Skeletal muscle satellite cell (primary cell): ENCODE measurements at regions not wholly inside any gene's neighbourhood (a gene's known extent, or its start where the extent isn't known, plus 50 kb on each side); places are given as distances from the start of the nearest gene placed in this dataset.

ENCODE experiments used
- H3K27me3 ChIP-seq: 2 replicates; pipeline ENCODE4 v1.7.0; 2013; ENCODE audit warnings: low read length; ENCODE audit not compliant: control insufficient read depth, insufficient read depth
- H3K36me3 ChIP-seq: 2 replicates; pipeline ENCODE4 v1.7.0; 2013; ENCODE audit warnings: mild to moderate bottlenecking, control low read depth, low read length; ENCODE audit not compliant: insufficient read depth
- H3K4me1 ChIP-seq: 2 replicates; pipeline ENCODE4 v1.7.0; 2013; ENCODE audit warnings: low read length; ENCODE audit not compliant: control insufficient read depth, insufficient read depth
- H3K4me2 ChIP-seq: 2 replicates; pipeline ENCODE4 v1.7.0; 2013; ENCODE audit warnings: mild to moderate bottlenecking, low read length
- H3K4me3 ChIP-seq: 2 replicates; pipeline ENCODE4 v1.7.0; 2013; ENCODE audit warnings: low read length
- H3K9ac ChIP-seq: 2 replicates; pipeline ENCODE4 v1.7.0; 2013; ENCODE audit warnings: mild to moderate bottlenecking, low read depth, low read length, moderate library complexity
- H3K9me3 ChIP-seq: replicated peaks from 2 replicates; pipeline ENCODE4 v1.7.0; 2013; ENCODE audit warnings: mild to moderate bottlenecking, control low read depth, low read length

DNA sequence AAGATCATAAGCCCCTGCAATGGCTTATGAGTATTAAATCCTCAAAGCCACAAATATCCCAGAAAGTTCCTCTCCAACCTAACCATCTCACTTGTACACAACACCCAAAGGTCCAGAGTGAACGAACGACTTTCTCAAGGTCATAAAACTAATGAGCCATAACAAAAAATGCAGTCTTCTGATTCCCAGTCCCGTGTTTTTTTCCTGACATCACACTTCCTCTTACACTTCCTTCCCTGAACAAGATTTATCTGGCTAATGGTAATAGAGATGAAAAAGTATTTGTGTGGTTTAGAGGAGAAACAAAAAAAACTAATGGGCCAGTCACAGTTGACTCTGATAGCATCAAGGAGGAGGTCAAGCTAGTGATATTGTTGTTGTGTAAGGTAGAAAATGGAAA is 99.5 kb upstream of the KLHL13 start:
- H3K9me3 ChIP-seq, result no peaks in the 10 kb centered on the region
- no peak overlapping the region for H3K9ac ChIP-seq
- peaks cover 8% of the 10 kb centered on the region for H3K4me1 ChIP-seq
- H3K4me3 ChIP-seq, result no peak overlapping the region
- H3K4me2 ChIP-seq, result peak overlapping the region; percentile 17
- no peaks in the 10 kb centered on the region for H3K36me3 ChIP-seq
- H3K27me3 ChIP-seq, result no peaks in the 10 kb centered on the region

DNA sequence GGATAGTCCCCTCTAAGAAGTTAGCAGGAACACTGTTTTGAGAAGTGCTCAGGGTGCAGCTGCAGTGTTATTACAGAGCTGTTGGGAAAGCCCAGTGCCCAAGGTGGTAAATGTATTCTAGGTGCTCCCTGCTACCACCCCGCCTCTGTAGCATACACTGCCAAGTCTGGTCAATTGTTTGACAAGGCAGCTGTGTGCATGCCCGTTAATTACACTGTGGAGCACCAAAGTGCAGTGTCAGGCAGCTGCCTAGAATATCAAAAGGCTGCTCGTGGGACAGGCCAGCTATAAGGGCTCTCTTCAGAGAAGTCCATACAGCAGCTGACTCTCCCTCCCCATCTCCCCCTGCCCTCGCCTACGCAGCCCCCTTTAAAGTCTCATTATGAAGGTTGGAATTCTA is 99.9 kb upstream of the KLHL13 start:
- no peak overlapping the region for H3K9ac ChIP-seq
- H3K27me3 ChIP-seq, result no peaks in the 10 kb centered on the region
- no peak overlapping the region for H3K4me3 ChIP-seq
- no peaks in the 10 kb centered on the region for H3K36me3 ChIP-seq
- H3K4me2 ChIP-seq, result no peak overlapping the region
- no peaks in the 10 kb centered on the region for H3K9me3 ChIP-seq
- peaks cover 8% of the 10 kb centered on the region for H3K4me1 ChIP-seq

DNA sequence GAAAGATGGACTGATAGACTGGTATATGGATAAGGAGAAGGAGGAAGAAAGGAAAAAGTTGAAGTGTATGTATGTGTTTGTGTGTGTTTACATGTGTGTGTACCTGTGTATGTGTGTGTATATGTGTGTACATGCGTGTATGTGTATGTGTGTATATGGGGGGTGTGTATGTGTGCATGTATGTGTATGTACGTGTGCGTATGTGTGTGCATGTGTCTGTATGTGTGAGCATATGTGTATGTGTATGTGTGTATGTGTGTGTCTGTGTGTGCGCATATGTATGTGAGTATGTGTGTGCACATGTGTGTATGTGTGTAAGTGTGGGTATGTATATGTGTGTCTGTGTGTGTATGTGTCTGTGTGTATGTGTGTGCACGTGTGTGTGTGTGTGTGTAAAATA is 101.5 kb upstream of the KLHL13 start:
- Histone ChIP-seq H3K36me3 (no peaks in the 10 kb centered on the region), H3K9ac (no peak overlapping the region), H3K4me3 (no peak overlapping the region), H3K4me1 (peaks cover 8% of the 10 kb centered on the region), H3K9me3 (no peaks in the 10 kb centered on the region), H3K27me3 (no peaks in the 10 kb centered on the region), H3K4me2 (no peak overlapping the region)

DNA sequence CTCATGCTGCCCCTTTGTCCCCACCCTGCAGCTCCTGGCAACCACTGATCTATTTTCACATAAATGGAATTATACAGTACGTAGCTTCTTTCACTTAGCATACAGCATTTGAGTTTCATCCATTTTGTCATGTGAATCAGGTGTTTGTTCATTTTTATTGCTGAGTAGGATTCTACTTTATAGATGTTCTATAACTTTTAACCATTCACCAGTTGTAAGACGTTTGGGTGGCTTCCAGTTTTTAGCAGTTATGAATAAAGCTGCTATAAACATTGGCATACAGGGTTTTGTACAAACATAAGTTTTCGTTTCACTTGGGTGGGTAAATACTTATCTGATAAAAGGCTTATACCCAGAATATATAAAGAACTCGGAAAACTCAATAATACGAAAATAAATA is 102.3 kb upstream of the KLHL13 start:
- H3K9ac ChIP-seq, result no peak overlapping the region
- no peak overlapping the region for H3K4me2 ChIP-seq
- H3K27me3 ChIP-seq, result no peaks in the 10 kb centered on the region
- no peak overlapping the region for H3K4me3 ChIP-seq
- no peaks in the 10 kb centered on the region for H3K36me3 ChIP-seq
- peaks cover 8% of the 10 kb centered on the region for H3K4me1 ChIP-seq
- no peaks in the 10 kb centered on the region for H3K9me3 ChIP-seq

DNA sequence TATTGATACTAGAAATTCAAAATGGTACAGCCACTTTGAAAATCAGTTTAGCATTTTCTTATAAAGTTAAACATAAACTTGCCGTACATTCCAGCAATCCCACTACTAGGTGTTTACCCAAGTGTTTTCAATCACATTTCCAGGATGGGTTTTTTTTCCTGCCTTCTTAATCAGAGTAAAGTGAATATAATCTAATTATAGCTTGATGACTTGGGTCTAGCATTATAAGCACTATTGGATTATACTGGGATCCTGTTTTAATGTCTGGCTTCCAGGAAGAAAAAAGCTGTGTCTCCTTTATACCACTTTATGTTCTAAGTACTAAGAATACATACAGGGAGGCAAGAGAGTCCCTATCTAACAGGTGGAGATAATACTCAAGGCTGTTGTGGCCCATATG is 103.3 kb upstream of the KLHL13 start:
- Histone ChIP-seq H3K36me3 (no peaks in the 10 kb centered on the region), H3K9me3 (no peaks in the 10 kb centered on the region), H3K4me2 (no peak overlapping the region)

DNA sequence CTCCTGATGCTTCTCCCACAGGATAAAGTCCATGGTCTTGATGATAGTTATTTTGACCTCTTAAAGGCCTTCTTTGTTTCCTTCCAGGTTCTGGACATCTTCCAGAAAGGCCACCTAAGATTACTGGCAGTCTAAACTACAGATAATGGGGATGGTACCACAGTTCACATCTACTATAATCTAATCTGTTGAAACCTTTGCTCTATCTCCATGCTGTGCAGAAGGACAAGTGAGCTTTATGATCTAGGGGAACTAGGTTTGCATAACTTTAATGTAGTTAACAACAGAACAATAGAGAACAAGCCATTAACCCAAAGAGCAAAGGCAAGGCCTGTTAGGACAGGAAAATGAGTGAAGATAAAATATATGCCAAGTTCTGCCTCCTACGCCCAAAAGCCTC is 103.9 kb upstream of the KLHL13 start:
- H3K4me2 ChIP-seq, result no peak overlapping the region
- H3K4me3 ChIP-seq, result no peak overlapping the region
- H3K4me1 ChIP-seq, result peaks cover 11% of the 10 kb centered on the region
- H3K9ac ChIP-seq, result no peak overlapping the region
- H3K27me3 ChIP-seq, result no peaks in the 10 kb centered on the region
- no peaks in the 10 kb centered on the region for H3K36me3 ChIP-seq
- no peaks in the 10 kb centered on the region for H3K9me3 ChIP-seq

More for the DNA sequence above, 103.3 kb upstream of the KLHL13 start:
- H3K27me3 ChIP-seq, result no peaks in the 10 kb centered on the region
- H3K9ac ChIP-seq, result no peak overlapping the region
- H3K4me3 ChIP-seq, result no peak overlapping the region
- H3K4me1 ChIP-seq, result peaks cover 10% of the 10 kb centered on the region

DNA sequence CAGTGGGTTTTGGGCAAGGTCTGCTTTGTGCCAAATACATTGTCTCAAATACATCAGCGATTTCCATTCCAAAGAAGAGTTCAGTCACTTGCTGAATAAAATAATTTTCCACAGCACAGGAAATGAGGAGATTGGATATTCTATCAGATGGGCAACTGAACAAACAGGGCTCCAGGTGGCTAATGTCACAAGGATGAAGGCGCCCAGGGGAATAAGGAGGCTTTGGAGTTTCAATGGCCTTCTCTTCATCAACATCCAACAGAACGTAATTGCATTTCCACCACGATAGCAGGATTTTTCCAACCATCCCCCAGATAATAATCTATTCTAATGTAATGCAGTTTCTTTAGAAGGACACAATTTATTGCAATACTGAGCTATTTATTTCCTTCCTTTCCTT is 104.7 kb upstream of the KLHL13 start:
- H3K9me3 ChIP-seq, result no peaks in the 10 kb centered on the region
- no peak overlapping the region for H3K4me3 ChIP-seq
- no peaks in the 10 kb centered on the region for H3K27me3 ChIP-seq
- H3K4me2 ChIP-seq, result no peak overlapping the region
- H3K36me3 ChIP-seq, result no peaks in the 10 kb centered on the region
- H3K9ac ChIP-seq, result no peak overlapping the region
- H3K4me1 ChIP-seq, result peaks cover 12% of the 10 kb centered on the region

DNA sequence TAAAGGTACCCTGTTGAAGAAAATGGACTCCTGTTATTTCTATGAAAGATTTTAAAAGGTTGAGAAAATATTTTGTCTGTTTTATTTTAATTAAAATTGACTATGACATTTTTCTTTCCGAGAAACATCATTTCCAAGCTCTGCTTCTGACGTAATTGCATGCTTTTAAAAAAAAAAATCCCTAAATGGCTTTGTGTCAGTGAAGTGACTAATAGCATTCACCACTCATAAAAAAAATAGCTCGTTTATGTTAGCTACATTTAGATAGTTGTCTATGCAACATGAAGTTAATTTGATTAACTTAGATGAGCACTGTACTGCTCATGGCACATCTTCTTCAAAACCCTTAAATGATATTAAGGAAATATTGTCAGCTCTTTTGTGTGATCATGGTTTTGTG is 105.1 kb upstream of the KLHL13 start:
- Histone ChIP-seq H3K36me3 (no peaks in the 10 kb centered on the region), H3K27me3 (no peaks in the 10 kb centered on the region), H3K9ac (no peak overlapping the region), H3K4me1 (peaks cover 12% of the 10 kb centered on the region), H3K4me3 (no peak overlapping the region), H3K9me3 (no peaks in the 10 kb centered on the region), H3K4me2 (no peak overlapping the region)

DNA sequence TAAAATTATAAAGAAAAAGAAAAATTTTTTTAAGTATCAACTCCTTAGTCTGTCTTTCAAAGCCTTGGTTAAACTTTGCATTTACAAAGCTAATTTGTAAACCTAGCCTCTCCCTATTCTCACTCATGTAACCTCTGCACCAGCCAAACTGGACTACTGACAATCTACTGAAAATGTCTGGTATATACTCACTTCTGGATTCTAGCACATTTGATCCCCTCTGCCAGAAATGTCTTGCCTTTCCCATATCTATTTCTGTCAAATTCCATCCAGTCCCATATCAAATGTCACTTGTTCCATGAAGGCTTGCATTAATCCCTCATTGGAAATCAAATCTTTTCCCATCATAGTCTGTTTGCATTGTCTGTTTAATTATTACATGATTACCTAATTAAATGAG is 105.8 kb upstream of the KLHL13 start:
- H3K27me3 ChIP-seq, result no peaks in the 10 kb centered on the region
- no peaks in the 10 kb centered on the region for H3K36me3 ChIP-seq
- H3K9me3 ChIP-seq, result no peaks in the 10 kb centered on the region
- no peak overlapping the region for H3K9ac ChIP-seq
- peaks cover 12% of the 10 kb centered on the region for H3K4me1 ChIP-seq
- no peak overlapping the region for H3K4me3 ChIP-seq
- H3K4me2 ChIP-seq, result no peak overlapping the region

DNA sequence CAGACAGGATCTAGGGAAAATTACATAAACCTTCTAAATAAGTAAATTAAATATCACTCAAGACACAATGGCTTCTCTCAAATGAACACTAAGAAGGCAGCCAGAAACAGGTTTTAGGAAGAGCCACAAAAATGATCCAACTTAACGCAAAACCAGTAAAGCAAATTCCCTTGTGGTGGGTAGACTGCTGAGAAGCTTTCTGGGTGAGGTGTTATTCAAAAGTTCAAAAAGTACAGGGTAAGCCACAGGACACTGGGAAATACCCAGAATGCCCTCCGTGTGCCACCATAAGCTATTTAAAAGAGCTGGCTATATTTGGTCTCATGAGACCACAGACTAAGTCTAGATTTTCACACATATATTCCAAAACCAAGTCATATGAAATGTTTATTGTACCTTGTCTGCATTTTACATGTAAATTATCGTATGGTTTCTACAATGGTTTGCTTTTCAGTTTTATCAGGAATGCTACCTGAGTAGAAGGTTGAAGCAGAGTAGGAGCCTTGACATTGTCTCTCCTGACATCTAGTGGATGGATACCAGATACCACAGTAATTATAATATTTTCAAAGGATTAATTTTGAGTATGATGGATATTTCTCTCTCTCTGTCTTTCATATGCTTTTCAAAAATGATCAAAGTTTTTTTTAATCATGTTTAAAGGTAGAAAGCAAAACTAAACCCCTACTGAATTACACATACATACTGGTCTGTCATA is 109.3 kb upstream of the KLHL13 start:
- no peak overlapping the region for H3K4me3 ChIP-seq
- no peaks in the 10 kb centered on the region for H3K9me3 ChIP-seq
- H3K27me3 ChIP-seq, result no peaks in the 10 kb centered on the region
- H3K36me3 ChIP-seq, result no peaks in the 10 kb centered on the region
- H3K4me2 ChIP-seq, result peak overlapping the region; percentile 52
- H3K9ac ChIP-seq, result peak overlapping the region; percentile 65
- H3K4me1 ChIP-seq, result peaks cover 22% of the 10 kb centered on the region

DNA sequence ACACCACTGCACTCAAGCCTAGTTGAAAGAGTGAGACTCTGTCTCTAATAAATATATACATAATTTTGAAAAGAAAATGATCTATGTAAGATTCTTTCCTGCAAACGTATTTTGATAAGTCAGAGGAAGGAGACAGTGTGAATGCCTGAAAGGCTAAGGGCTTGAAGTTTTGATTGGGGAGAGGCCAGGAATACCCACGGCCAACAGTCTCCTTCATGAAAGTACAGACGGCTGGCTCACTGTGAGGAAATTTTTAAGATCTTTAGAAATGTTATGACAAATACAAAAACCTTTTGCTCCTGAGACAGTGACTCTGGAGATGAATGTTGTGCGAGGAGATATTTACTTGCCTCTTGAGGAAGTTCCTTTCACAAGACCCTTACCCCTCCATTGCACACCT is 111.4 kb upstream of the KLHL13 start:
- H3K36me3 ChIP-seq, result no peaks in the 10 kb centered on the region
- H3K4me1 ChIP-seq, result peaks cover 22% of the 10 kb centered on the region
- no peak overlapping the region for H3K4me2 ChIP-seq
- no peak overlapping the region for H3K4me3 ChIP-seq
- H3K9ac ChIP-seq, result no peak overlapping the region
- H3K9me3 ChIP-seq, result no peaks in the 10 kb centered on the region
- no peaks in the 10 kb centered on the region for H3K27me3 ChIP-seq

DNA sequence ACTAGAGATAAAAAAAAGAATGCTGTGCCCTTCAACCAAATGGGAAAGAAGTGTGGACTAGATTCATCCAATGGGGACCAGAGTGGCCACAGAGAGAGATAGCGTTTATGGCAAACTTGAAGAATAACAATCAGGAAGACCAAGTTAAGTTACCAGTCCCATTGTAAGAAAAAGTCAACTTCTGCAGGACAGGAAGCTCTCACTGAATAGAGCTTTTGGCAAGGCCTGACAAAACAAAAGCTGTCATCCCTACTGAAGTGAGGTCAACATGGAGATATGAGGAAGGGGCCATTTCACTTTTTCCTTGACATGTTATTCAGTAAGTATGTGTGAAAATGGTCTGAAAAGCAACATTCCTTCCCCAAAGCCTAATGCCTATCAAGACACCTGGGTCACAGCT is 111.8 kb upstream of the KLHL13 start:
- H3K27me3 ChIP-seq, result no peaks in the 10 kb centered on the region
- H3K4me1 ChIP-seq, result peaks cover 22% of the 10 kb centered on the region
- H3K36me3 ChIP-seq, result no peaks in the 10 kb centered on the region
- H3K9ac ChIP-seq, result no peak overlapping the region
- H3K4me3 ChIP-seq, result no peak overlapping the region
- no peak overlapping the region for H3K4me2 ChIP-seq
- H3K9me3 ChIP-seq, result no peaks in the 10 kb centered on the region
